Calu3 (cell line): ENCODE measurements at regions not wholly inside any gene's neighbourhood (a gene's known extent, or its start where the extent isn't known, plus 50 kb on each side); places are given as distances from the start of the nearest gene placed in this dataset.

Experiments used
- BruUV-seq: library from RNA; stranded (reverse); fragments of 400-500 nt; replicated peaks from 2 replicates; lab custom pipeline; 2021; lab: Mats Ljungman, UMichigan
- CTCF ChIA-PET: fragments of 300-600 bp; sonication (Branson Sonifier 250); formaldehyde crosslinking; loops from one replicate; lab custom pipeline; 2022; ENCODE audit warnings: antibody characterized with exemption; lab: Charles Lee
- DNase-seq: peaks from one replicate; pipeline ENCODE4 v3.0.0; 2022
- H3K27ac Mint-ChIP-seq: one replicate; pipeline ENCODE4 v1.8.0; 2022; ENCODE audit warnings: mixed read lengths; ENCODE audit not compliant: unreplicated experiment
- H3K27me3 Mint-ChIP-seq: one replicate; pipeline ENCODE4 v1.8.0; 2022; ENCODE audit warnings: mixed read lengths; ENCODE audit not compliant: unreplicated experiment
- H3K36me3 Mint-ChIP-seq: one replicate; pipeline ENCODE4 v1.8.0; 2022; ENCODE audit warnings: mild to moderate bottlenecking, moderate library complexity, mixed read lengths; ENCODE audit not compliant: insufficient read depth, unreplicated experiment
- H3K4me1 Mint-ChIP-seq: one replicate; pipeline ENCODE4 v1.8.0; 2022; ENCODE audit warnings: mild to moderate bottlenecking, low read depth, mixed read lengths; ENCODE audit not compliant: unreplicated experiment
- H3K4me3 Mint-ChIP-seq: one replicate; pipeline ENCODE4 v1.8.0; 2022; ENCODE audit warnings: mild to moderate bottlenecking, low read depth, moderate library complexity, mixed read lengths; ENCODE audit not compliant: unreplicated experiment
- H3K9me3 Mint-ChIP-seq: one replicate; pipeline ENCODE4 v1.8.0; 2022; ENCODE audit warnings: low read depth, mixed read lengths; ENCODE audit not compliant: unreplicated experiment
- intact Hi-C: fragments of 100-400 bp; cut with micrococcal nuclease; formaldehyde crosslinking; loops from one replicate; pipeline ENCODE4 v1.10.0; 2022; ENCODE audit not compliant: unreplicated experiment
- TF ChIP-seq, protein P1 (sequence below): fragments of 200-600 bp; IDR thresholded peaks from one replicate; pipeline ENCODE4 v1.8.0; 2022; ENCODE audit warnings: antibody characterized with exemption; ENCODE audit not compliant: unreplicated experiment

DNA sequence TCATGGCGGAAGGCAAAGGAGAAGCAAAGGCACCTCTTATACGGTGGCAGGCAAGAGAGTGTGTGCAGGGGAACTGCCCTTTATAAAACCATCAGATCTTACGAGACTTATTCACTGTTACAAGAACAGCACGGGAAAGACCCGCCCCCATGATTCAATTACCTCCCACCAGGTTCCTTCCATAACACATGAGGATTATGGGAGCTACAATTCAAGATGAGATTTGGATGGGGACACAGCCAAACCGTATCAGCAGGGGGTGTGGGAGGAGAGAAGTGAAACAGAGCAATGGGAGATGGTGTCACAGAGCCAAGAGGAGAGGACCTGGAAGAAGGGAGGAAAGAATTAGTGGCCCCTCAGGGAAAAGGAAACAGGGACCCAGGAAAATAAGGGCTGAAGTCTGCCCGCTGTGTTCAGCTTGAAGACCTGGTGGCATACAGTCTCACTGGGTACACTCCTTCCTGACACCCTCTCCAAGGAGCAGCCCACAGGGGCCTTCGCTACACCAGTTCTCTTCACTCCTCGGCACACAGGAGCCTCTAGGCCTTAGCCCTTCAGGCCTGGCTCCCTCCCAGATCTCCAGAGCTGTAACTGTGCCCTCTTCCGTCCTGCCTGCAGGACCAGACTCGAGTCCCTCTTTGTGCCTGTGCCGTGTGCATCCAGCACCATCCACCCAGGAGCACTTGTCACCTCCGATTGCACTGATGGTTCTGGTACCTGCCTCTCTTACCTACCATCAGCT lies 262.1 kb downstream of the EIPR1 start:
- Mint-ChIP-seq H3K4me3 (no peak overlapping the region), H3K27me3 (no peaks in the 10 kb centered on the region), H3K9me3 (peaks cover 16% of the 10 kb centered on the region), H3K27ac (no peak overlapping the region), H3K36me3 (no peaks in the 10 kb centered on the region), H3K4me1 (no peaks in the 10 kb centered on the region)
- intact Hi-C loops = no loop called here
- CTCF ChIA-PET = no interaction called here
- no peak for DNase-seq
- TF ChIP-seq, protein P1, sequence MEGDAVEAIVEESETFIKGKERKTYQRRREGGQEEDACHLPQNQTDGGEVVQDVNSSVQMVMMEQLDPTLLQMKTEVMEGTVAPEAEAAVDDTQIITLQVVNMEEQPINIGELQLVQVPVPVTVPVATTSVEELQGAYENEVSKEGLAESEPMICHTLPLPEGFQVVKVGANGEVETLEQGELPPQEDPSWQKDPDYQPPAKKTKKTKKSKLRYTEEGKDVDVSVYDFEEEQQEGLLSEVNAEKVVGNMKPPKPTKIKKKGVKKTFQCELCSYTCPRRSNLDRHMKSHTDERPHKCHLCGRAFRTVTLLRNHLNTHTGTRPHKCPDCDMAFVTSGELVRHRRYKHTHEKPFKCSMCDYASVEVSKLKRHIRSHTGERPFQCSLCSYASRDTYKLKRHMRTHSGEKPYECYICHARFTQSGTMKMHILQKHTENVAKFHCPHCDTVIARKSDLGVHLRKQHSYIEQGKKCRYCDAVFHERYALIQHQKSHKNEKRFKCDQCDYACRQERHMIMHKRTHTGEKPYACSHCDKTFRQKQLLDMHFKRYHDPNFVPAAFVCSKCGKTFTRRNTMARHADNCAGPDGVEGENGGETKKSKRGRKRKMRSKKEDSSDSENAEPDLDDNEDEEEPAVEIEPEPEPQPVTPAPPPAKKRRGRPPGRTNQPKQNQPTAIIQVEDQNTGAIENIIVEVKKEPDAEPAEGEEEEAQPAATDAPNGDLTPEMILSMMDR = no peak
- BruUV-seq = no TSS peak

- CTCF ChIA-PET = no interaction called here
- DNase-seq = no peak
- Mint-ChIP-seq H3K27me3 (no peaks in the 10 kb centered on the region), H3K4me3 (no peak overlapping the region), H3K4me1 (no peaks in the 10 kb centered on the region), H3K27ac (no peak overlapping the region), H3K36me3 (no peaks in the 10 kb centered on the region), H3K9me3 (peaks cover 16% of the 10 kb centered on the region)
- TF ChIP-seq, protein P1 = no peak
- intact Hi-C loops = no loop called here
- BruUV-seq = no TSS peak
Measured at GRCh38 chr2:3114406-3115185, 263.0 kb downstream of the EIPR1 start.

DNA sequence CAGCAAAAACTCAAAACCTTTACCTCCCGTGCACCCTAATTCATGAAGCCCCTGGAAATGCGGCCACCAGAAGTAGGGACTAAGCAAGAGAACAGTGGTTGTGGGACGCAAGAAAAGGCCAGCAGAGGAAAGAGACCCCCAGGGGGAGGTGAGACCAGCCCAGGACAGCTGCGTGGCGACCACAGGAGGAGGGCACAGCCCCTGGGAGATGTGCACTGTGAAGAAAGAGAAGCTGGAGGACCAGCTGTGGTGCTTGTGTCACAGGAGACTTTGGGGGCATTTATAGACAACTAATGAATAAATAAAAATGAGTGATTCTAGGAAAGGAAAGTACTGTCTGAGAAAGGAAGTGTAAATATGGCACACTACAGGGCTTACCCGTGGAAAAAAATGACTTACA lies 263.8 kb downstream of the EIPR1 start:
- Mint-ChIP-seq H3K4me1 (no peaks in the 10 kb centered on the region), H3K27ac (no peak overlapping the region), H3K4me3 (no peak overlapping the region), H3K27me3 (no peaks in the 10 kb centered on the region), H3K9me3 (peaks cover 20% of the 10 kb centered on the region), H3K36me3 (no peaks in the 10 kb centered on the region)
- CTCF ChIA-PET = no interaction called here
- DNase-seq = no peak
- TF ChIP-seq, protein P1 = no peak
- no TSS peak for BruUV-seq
- intact Hi-C loops = no loop called here

DNA sequence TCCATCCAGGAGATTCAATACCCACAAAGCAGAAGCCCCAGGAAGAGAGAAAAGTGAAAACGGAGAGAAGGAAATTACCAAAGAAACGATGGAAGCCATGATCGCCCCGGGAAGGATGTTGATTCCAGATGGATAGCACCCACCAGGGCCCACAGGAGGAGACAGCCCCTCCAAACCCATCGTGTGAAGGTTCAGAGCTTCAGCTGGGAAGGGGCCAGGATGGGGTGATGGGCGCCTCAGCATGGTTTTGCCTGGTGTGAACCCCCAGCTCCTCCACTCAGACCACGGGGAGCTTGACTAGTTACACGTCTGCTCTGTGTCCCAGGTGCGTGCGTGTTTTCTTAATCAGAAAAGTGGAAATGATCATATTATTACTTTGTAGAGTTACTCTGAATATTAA lies 264.5 kb downstream of the EIPR1 start:
- Mint-ChIP-seq H3K9me3 (peaks cover 20% of the 10 kb centered on the region), H3K4me1 (no peaks in the 10 kb centered on the region), H3K27ac (no peak overlapping the region), H3K4me3 (no peak overlapping the region), H3K27me3 (no peaks in the 10 kb centered on the region), H3K36me3 (no peaks in the 10 kb centered on the region)
- no peak for DNase-seq
- TF ChIP-seq, protein P1 = no peak
- CTCF ChIA-PET = no interaction called here
- intact Hi-C loops = no loop called here
- no TSS peak for BruUV-seq
